ENCODE measurements at regions not wholly inside any gene's neighbourhood (a gene's known extent, or its start where the extent isn't known, plus 50 kb on each side); places are given as distances from the start of the nearest gene placed in this dataset.
A peak's percentile ranks its signal among the peaks of the same experiment; 100 is the strongest.
"Not testable (repeated sequence)": the region's sequence is repeated elsewhere in the genome, so short reads cannot be mapped to it uniquely, and the experiment has no call there.

GRCh38 chr10:125404902-125405301 is 244.5 kb upstream of the CTBP2 start:
- DNase-seq (ENCODE audit: low spot score) = not testable (repeated sequence)

- no peak for DNase-seq (ENCODE audit: low spot score)
These were observed 241.1 kb upstream of the CTBP2 start for GRCh38 chr10:125401462-125401861.

GRCh38 chr10:125399289-125399688 is 238.9 kb upstream of the CTBP2 start:
- DNase-seq (ENCODE audit: low spot score) = no peak

GRCh38 chr10:125398270-125398669 is 237.9 kb upstream of the CTBP2 start:
- no peak for DNase-seq (ENCODE audit: low spot score)

- no peak for DNase-seq (ENCODE audit: low spot score)
These were observed 237.2 kb upstream of the CTBP2 start for GRCh38 chr10:125397608-125398007.

GRCh38 chr10:125396676-125397075 is 236.3 kb upstream of the CTBP2 start:
- DNase-seq (ENCODE audit: low spot score) = no peak

GRCh38 chr10:125392609-125393008 is 232.2 kb upstream of the CTBP2 start:
- no peak for DNase-seq (ENCODE audit: low spot score)

GRCh38 chr10:125392154-125392553 is 231.8 kb upstream of the CTBP2 start:
- DNase-seq (ENCODE audit: low spot score) = no peak

- no peak for DNase-seq (ENCODE audit: low spot score)
These were observed 229.3 kb upstream of the CTBP2 start for GRCh38 chr10:125389648-125390047.

GRCh38 chr10:125379592-125379991 is 219.2 kb upstream of the CTBP2 start:
- no peak for DNase-seq (ENCODE audit: low spot score)

GRCh38 chr10:125377368-125377767 is 217.0 kb upstream of the CTBP2 start:
- DNase-seq (ENCODE audit: low spot score) = no peak

GRCh38 chr10:125375210-125375609 is 214.8 kb upstream of the CTBP2 start:
- DNase-seq (ENCODE audit: low spot score) = no peak

- no peak for DNase-seq (ENCODE audit: low spot score)
These were observed 213.2 kb upstream of the CTBP2 start for GRCh38 chr10:125373546-125373945.

- DNase-seq (ENCODE audit: low spot score) = peak; percentile 54
These were observed 210.2 kb upstream of the CTBP2 start for GRCh38 chr10:125370578-125370977.

GRCh38 chr10:125369382-125370326 is 209.3 kb upstream of the CTBP2 start:
- no peak for DNase-seq (ENCODE audit: low spot score)

GRCh38 chr10:125368146-125368545 is 207.8 kb upstream of the CTBP2 start:
- no peak for DNase-seq (ENCODE audit: low spot score)

GRCh38 chr10:125363791-125364190 is 203.4 kb upstream of the CTBP2 start:
- DNase-seq (ENCODE audit: low spot score) = no peak

- DNase-seq (ENCODE audit: low spot score) = no peak
These were observed 202.6 kb upstream of the CTBP2 start for GRCh38 chr10:125362950-125363349.

- DNase-seq (ENCODE audit: low spot score) = no peak
These were observed 199.0 kb upstream of the CTBP2 start for GRCh38 chr10:125359401-125359800.

GRCh38 chr10:125355657-125356056 is 195.3 kb upstream of the CTBP2 start:
- no peak for DNase-seq (ENCODE audit: low spot score)

- no peak for DNase-seq (ENCODE audit: low spot score)
These were observed 190.2 kb upstream of the CTBP2 start for GRCh38 chr10:125350519-125350918.

- no peak for DNase-seq (ENCODE audit: low spot score)
These were observed 188.2 kb upstream of the CTBP2 start for GRCh38 chr10:125348536-125348935.

- no peak for DNase-seq (ENCODE audit: low spot score)
These were observed 184.3 kb upstream of the CTBP2 start for GRCh38 chr10:125344573-125345171.
